HG02763 (cell line): ENCODE measurements at regions not wholly inside any gene's neighbourhood (a gene's known extent, or its start where the extent isn't known, plus 50 kb on each side); places are given as distances from the start of the nearest gene placed in this dataset.

Experiments used
- ATAC-seq: cut with Tn5 transposase; IDR thresholded peaks from one replicate; pipeline ENCODE4 v1.9.1; 2021; ENCODE audit warnings: mild to moderate bottlenecking, moderate library complexity; ENCODE audit not compliant: unreplicated experiment

- no peak for ATAC-seq
Measured at GRCh38 chr5:173739741-173740140, 123.3 kb upstream of the BOD1 start.

GRCh38 chr5:173740400-173740799 lies 124.0 kb upstream of the BOD1 start:
- ATAC-seq: no peak

- ATAC-seq: no peak
Measured at GRCh38 chr5:173741087-173741486, 124.6 kb upstream of the BOD1 start.

- no peak for ATAC-seq
Measured at GRCh38 chr5:173741729-173742431, 125.4 kb upstream of the BOD1 start.

GRCh38 chr5:173742432-173742816 lies 126.0 kb upstream of the BOD1 start:
- ATAC-seq: peak; percentile 41

GRCh38 chr5:173743641-173744343 lies 127.3 kb upstream of the BOD1 start:
- ATAC-seq: peak; percentile 50

- ATAC-seq: no peak
Measured at GRCh38 chr5:173744551-173744950, 128.1 kb upstream of the BOD1 start.

GRCh38 chr5:173745123-173745522 lies 128.7 kb upstream of the BOD1 start:
- peak; percentile 57 for ATAC-seq

- no peak for ATAC-seq
Measured at GRCh38 chr5:173745557-173745956, 129.1 kb upstream of the BOD1 start.

GRCh38 chr5:173746047-173746646 lies 129.7 kb upstream of the BOD1 start:
- no peak for ATAC-seq

- no peak for ATAC-seq
Measured at GRCh38 chr5:173747876-173748275, 131.4 kb upstream of the BOD1 start.

GRCh38 chr5:173750538-173751265 lies 134.3 kb upstream of the BOD1 start:
- ATAC-seq: no peak

- no peak for ATAC-seq
Measured at GRCh38 chr5:173751266-173751600, 134.8 kb upstream of the BOD1 start.

- ATAC-seq: no peak
Measured at GRCh38 chr5:173752653-173753052, 135.5 kb upstream of the CPEB4 start.

GRCh38 chr5:173753307-173754168 lies 134.6 kb upstream of the CPEB4 start:
- ATAC-seq: no peak

GRCh38 chr5:173755319-173755718 lies 132.8 kb upstream of the CPEB4 start:
- ATAC-seq: no peak

GRCh38 chr5:173757403-173758209 lies 130.5 kb upstream of the CPEB4 start:
- no peak for ATAC-seq

- ATAC-seq: no peak
Measured at GRCh38 chr5:173758676-173759075, 129.5 kb upstream of the CPEB4 start.

- no peak for ATAC-seq
Measured at GRCh38 chr5:173759691-173760090, 128.5 kb upstream of the CPEB4 start.
